SK-N-SH treated with all-trans-retinoic acid at 6 μM for 48 hours (cell line): ENCODE measurements at regions not wholly inside any gene's neighbourhood (a gene's known extent, or its start where the extent isn't known, plus 50 kb on each side); places are given as distances from the start of the nearest gene placed in this dataset.

Experiments
- ISL1 ChIP-seq: fragments of 250-450 bp; sonication (Bioruptor Pico); IDR thresholded peaks from 2 replicates; pipeline ENCODE4 v2.1.2; 2022; ENCODE audit warnings: mild to moderate bottlenecking, moderate library complexity
- PPARA ChIP-seq: fragments of 250-450 bp; sonication (Bioruptor Pico); IDR thresholded peaks from 2 replicates; pipeline ENCODE4 v1.5.0; 2020; ENCODE audit warnings: mild to moderate bottlenecking, borderline replicate concordance
- TOX ChIP-seq: fragments of 250-450 bp; sonication (Bioruptor Pico); IDR thresholded peaks from 2 replicates; pipeline ENCODE4 v1.8.0; 2021; ENCODE audit warnings: mild to moderate bottlenecking, moderate library complexity, borderline replicate concordance
- TSHZ2 ChIP-seq: fragments of 250-450 bp; sonication (Bioruptor Pico); IDR thresholded peaks from 2 replicates; pipeline ENCODE4 v1.5.0; 2020; ENCODE audit warnings: mild to moderate bottlenecking, moderate library complexity
- ZC3H10 ChIP-seq: fragments of 250-450 bp; sonication (Bioruptor Pico); IDR thresholded peaks from 2 replicates; pipeline ENCODE4 v1.5.1; 2021; ENCODE audit warnings: mild to moderate bottlenecking, moderate library complexity
- ZFP3 ChIP-seq: fragments of 250-450 bp; sonication (Bioruptor Pico); IDR thresholded peaks from 2 replicates; pipeline ENCODE4 v1.5.0; 2020; ENCODE audit warnings: mild to moderate bottlenecking, moderate library complexity
- ZNF70 ChIP-seq: fragments of 450-650 bp; formaldehyde crosslinking; IDR thresholded peaks from 2 replicates; pipeline ENCODE4 v1.5.0; 2020; ENCODE audit warnings: mild to moderate bottlenecking, moderate library complexity

- no peak for TF ChIP-seq ISL1 (CRISPR knock-in tag)
- no peak for TF ChIP-seq PPARA (CRISPR knock-in tag)
- no peak for TF ChIP-seq ZFP3 (CRISPR knock-in tag)
- no peak for TF ChIP-seq TOX (CRISPR knock-in tag)
- TF ChIP-seq ZNF70 (CRISPR knock-in tag) = no peak
- TF ChIP-seq TSHZ2 (CRISPR knock-in tag) = no peak
- no peak for TF ChIP-seq ZC3H10 (CRISPR knock-in tag)
These were observed 680.6 kb downstream of the TTLL7 start for GRCh38 chr1:83318366-83318765.
